HG02870 (cell line): ENCODE measurements at regions not wholly inside any gene's neighbourhood (a gene's known extent, or its start where the extent isn't known, plus 50 kb on each side); places are given as distances from the start of the nearest gene placed in this dataset.

Experiments
- ATAC-seq: cut with Tn5 transposase; IDR thresholded peaks from one replicate; pipeline ENCODE4 v1.9.1; 2021; ENCODE audit warnings: mild to moderate bottlenecking, moderate library complexity; ENCODE audit not compliant: unreplicated experiment

- ATAC-seq = no peak
Observed at GRCh38 chr1:79353224-79353623, 346.7 kb upstream of the ADGRL4 start.

GRCh38 chr1:79326875-79327274 is 320.3 kb upstream of the ADGRL4 start:
- ATAC-seq = no peak

DNA sequence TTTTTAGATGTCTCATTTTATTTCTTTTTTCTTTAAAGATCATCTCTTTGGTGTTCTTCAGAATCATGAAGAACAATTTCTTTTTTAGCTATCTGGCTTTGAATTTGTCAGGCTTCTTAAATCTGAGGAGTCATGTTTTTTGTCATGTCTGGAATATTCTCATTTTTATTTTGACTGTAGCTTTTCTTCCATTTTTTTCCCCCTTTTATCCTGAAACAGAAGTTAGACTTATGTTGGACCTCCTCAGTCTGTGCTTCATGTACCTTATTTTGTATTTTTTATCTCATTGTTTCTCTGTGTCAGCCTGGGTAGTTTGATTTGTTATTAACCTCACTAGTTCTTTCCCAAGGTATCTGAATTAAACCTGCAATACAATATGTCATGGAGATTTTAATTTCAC is 319.2 kb upstream of the ADGRL4 start:
- no peak for ATAC-seq

- ATAC-seq = no peak
Observed at GRCh38 chr1:79325126-79325525, 318.6 kb upstream of the ADGRL4 start.

GRCh38 chr1:79323239-79324025 is 316.9 kb upstream of the ADGRL4 start:
- no peak for ATAC-seq

- no peak for ATAC-seq
Observed at GRCh38 chr1:79322511-79323027, 316.0 kb upstream of the ADGRL4 start.

DNA sequence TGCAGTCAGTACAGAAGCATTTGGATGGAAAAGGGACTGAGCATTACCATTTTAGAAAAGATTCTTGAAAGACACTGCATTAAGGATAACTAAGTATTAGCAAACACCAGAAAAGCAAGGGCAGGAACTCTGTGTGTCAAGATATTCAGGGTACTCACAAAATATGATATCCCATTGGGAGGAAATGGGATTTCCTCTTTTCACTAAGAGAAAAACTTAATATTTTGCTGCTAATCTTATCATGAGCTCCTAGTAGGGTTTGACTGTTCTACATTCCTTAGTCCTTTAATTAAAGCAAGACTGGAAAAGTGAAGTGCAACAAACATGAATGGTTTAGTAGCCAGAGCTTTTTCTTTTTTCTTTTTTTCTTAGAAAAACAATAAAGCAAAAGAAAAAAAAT is 305.9 kb upstream of the ADGRL4 start:
- ATAC-seq = no peak

GRCh38 chr1:79310609-79311008 is 304.1 kb upstream of the ADGRL4 start:
- ATAC-seq = no peak

GRCh38 chr1:79304131-79304530 is 297.6 kb upstream of the ADGRL4 start:
- no peak for ATAC-seq

DNA sequence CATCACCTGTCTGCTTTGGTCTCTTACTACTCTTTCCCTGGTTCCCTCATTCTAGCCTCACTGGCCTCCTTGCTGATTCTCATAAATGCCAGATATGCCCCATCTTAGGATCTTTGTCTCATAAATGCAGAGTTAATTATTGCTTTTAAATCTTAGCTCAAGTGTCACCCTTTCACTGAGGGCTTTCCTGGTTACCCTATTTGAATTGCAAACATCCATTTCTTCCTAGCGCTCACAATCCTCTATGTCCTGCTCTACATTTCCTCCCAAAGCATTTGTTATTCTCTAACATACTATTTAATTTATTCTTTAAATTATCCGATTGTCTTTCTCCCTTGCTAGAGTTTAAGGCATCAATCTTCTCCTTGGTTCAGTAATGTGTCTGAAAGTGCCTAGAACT is 296.5 kb upstream of the ADGRL4 start:
- no peak for ATAC-seq

DNA sequence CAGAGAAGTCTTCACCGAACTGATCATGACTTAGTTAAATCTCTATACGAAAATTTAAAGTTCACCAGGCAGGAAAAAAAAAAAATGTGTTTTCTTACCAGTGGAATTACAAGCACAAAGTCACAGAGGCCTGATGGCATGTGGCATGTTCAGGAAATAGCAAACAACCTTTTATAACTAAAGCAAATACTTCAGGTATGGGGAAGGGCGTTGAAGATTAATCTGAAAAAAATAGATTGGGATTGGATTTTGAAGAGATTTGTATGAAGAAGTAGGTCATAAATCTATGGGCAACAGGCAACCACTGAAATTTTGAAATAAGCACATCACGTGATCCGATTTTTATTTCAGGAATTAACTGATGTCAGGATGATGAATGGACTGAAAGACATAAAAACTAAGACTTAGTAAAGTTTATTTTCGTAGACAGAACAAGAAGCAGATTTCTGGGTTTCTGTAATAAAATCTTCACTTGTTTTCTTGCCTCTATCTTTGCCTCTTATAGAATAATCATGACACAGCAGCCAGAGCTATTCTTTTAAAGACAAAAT is 295.9 kb upstream of the ADGRL4 start:
- ATAC-seq = no peak

DNA sequence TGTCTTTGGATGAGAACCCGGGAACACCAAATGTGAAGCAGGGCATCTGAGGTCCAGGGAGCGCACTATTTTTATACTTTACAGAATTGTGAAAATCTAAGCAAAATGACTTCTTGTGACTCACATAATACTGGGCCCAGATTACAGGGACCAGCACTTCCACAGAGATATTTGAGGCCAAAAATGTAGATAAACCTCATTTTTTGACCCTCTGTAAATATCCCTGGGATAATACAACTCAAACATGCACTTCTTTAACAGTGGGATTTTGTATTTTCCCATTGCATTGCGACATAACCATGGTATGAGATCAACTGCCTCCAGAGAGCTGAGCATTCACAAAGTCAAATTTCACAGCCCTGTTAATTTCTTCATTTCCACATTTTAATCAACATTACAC is 289.4 kb upstream of the ADGRL4 start:
- ATAC-seq = no peak

- no peak for ATAC-seq
Observed at GRCh38 chr1:79293611-79294010, 287.1 kb upstream of the ADGRL4 start.

- no peak for ATAC-seq
Observed at GRCh38 chr1:79290927-79291474, 284.5 kb upstream of the ADGRL4 start.

GRCh38 chr1:79287982-79288381 is 281.5 kb upstream of the ADGRL4 start:
- no peak for ATAC-seq

- no peak for ATAC-seq
Observed at GRCh38 chr1:79285667-79286066, 279.1 kb upstream of the ADGRL4 start.

DNA sequence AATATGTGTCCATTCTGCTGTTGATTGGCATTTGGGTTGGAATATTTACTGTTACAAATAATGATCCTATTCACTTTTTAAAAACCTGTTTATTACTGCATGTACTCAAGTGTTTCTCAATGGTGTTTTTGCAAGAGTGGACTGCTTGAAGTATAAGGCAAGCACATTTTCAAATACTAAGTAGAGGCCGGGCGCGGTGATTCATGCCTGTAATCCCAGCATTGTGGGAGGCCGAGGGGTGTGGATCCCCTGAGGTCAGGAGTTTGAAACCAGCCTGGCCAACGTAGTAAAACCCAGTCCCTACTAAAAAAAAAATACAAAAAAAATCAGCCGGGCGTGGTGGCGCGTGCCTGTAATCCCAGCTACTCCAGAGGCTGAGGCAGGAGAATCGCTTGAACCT is 276.9 kb upstream of the ADGRL4 start:
- ATAC-seq = no peak

- no peak for ATAC-seq
Observed at GRCh38 chr1:79281442-79281841, 274.9 kb upstream of the ADGRL4 start.

GRCh38 chr1:79271759-79272158 is 265.2 kb upstream of the ADGRL4 start:
- no peak for ATAC-seq

GRCh38 chr1:79264975-79265818 is 258.7 kb upstream of the ADGRL4 start:
- no peak for ATAC-seq

GRCh38 chr1:79264285-79264684 is 257.8 kb upstream of the ADGRL4 start:
- ATAC-seq = no peak
